Smooth muscle cell (in vitro differentiated cells): ENCODE measurements at regions not wholly inside any gene's neighbourhood (a gene's known extent, or its start where the extent isn't known, plus 50 kb on each side); places are given as distances from the start of the nearest gene placed in this dataset.
A peak's percentile ranks its signal among the peaks of the same experiment; 100 is the strongest.

Source experiments
- DNase-seq: peaks from one replicate; lab custom pipeline; 2025; ENCODE audit not compliant: unreplicated experiment; lab: John Stamatoyannopoulos, UW
- H2AFZ ChIP-seq: fragments of 200-600 bp; sonication (generic); 2 replicates; pipeline ENCODE4 v1.6.0; 2016; ENCODE audit warnings: antibody characterized with exemption, low read depth, mild to moderate bottlenecking
- H3F3A ChIP-seq: fragments of 200-600 bp; sonication (generic); 2 replicates; pipeline ENCODE4 v1.6.0; 2017; ENCODE audit warnings: antibody characterized with exemption, low read depth
- H3K27ac ChIP-seq: fragments of 200-600 bp; sonication (generic); 2 replicates; pipeline ENCODE4 v1.5.1; 2016; ENCODE audit warnings: low read depth, mild to moderate bottlenecking
- H3K27me3 ChIP-seq: fragments of 200-600 bp; sonication (generic); 2 replicates; pipeline ENCODE4 v1.6.1; 2016; ENCODE audit warnings: low read depth, mild to moderate bottlenecking
- H3K36me3 ChIP-seq: fragments of 200-600 bp; sonication (generic); 2 replicates; pipeline ENCODE4 v1.5.1; 2016; ENCODE audit warnings: low read depth
- H3K4me1 ChIP-seq: fragments of 200-600 bp; sonication (generic); 2 replicates; pipeline ENCODE4 v1.5.1; 2016; ENCODE audit warnings: low read depth
- H3K4me2 ChIP-seq: fragments of 200-600 bp; sonication (generic); 2 replicates; pipeline ENCODE4 v1.6.0; 2016; ENCODE audit warnings: mild to moderate bottlenecking
- H3K4me3 ChIP-seq: fragments of 200-600 bp; sonication (generic); 2 replicates; pipeline ENCODE4 v1.5.1; 2016; ENCODE audit warnings: mild to moderate bottlenecking
- H3K79me2 ChIP-seq: fragments of 200-600 bp; sonication (generic); 2 replicates; pipeline ENCODE4 v1.6.0; 2016; ENCODE audit warnings: low read depth, mild to moderate bottlenecking
- H3K9ac ChIP-seq: fragments of 200-600 bp; sonication (generic); 2 replicates; pipeline ENCODE4 v1.6.0; 2016; ENCODE audit warnings: low read depth
- H3K9me3 ChIP-seq: fragments of 200-600 bp; sonication (generic); replicated peaks from 2 replicates; pipeline ENCODE4 v1.5.1; 2016; ENCODE audit warnings: low read depth
- H4K20me1 ChIP-seq: fragments of 200-600 bp; sonication (generic); 2 replicates; pipeline ENCODE4 v1.6.0; 2016; ENCODE audit warnings: low read depth
- WGBS: methylation state at CpG from one replicate; pipeline ENCODE4 v1.1.7; 2016; ENCODE audit warnings: low lambda C conversion rate; 5-methylcytosine and 5-hydroxymethylcytosine counted together
- TF ChIP-seq, protein P1 (sequence below): fragments of 200-600 bp; sonication (generic); IDR thresholded peaks from 2 replicates; pipeline ENCODE4 v1.5.1; 2017; ENCODE audit warnings: borderline replicate concordance, mild to moderate bottlenecking, antibody characterized with exemption; ENCODE audit not compliant: insufficient read depth, poor library complexity, severe bottlenecking

DNA sequence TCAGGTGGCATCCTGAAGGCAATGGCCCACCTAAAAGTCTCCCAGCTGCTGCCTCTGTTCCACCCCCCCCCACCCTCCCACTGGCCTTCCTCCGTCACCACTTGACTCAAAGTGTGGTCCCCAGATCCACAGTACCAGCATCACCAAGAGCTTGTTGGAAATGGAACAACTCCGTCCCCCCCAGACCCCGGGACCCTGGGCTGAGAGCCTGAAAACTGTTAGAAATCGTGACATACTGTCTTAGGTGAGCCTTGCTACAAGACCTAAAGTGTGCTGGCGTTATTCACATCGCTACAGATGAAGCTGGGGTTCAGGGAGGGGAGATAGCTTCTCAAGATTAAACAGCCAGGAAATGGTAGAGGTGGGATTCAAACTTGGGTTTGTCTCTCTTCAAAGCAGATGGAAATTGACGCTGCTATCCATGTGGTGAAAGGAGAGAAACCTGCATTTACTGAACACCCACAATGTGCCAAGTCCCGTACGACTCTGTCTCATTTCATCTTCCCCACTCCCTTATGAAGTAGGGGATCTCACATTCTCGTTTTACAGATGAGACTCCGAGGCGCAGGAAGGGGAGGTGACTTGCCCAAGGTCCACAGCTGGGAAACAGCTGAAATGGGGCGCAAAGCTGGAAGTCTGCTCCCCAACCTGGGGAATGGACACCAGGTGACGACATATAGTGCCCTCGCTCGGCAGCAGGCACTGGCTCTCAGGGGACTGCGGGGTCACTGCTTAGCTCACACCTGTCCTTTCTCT lies 52.8 kb upstream of the IFFO2 start:
- WGBS = 91% methylated on average over 17 of the region's 17 CpGs

DNA sequence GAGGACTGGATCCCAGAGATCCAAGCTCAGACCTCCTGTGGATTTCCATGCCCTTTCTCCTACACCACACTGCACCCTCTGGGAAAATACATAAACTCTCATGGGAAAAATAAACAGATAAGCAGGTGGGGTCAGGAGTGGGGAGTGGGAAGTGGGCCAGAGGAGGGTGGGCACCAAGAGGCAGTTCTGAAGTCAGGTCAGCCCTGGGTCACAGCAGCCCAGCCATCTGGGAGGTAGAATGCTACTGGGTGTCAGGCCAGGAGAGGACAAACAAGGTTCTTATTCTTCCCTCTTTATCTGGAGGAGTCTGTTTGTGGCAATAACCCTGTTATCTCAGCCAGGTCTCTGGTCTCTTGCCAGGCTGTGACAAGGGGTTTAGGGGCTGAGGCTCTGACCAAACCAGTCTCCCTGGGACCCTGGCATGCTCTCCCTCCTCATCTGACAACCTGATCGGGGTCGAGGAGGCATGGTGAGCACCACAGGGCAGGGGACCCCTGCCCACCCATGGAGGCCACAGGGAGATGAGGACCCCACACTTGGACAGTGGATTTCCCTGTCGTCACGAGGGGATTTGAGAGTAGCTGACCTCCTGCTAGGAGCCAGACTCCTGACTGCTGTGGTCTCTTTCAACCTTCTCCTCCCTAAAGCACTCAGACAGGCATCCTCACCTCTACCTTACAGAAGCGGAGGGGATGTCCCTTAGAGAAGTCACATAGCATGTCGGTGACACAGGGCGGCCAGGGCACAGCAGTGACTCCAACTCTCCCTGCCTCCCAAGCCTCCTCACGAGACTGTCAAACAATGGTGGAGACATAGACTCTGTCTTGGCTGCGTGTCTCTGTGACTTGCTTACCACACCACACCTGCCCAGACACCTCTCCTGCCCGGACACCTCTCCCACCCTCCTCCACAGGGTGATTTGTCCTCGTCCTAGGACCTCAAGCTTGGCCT lies 51.3 kb upstream of the IFFO2 start:
- WGBS = 87% methylated on average over 11 of the region's 11 CpGs
- Histone ChIP-seq H3K9me3 (no peaks in the 10 kb centered on the region), H2AFZ (no peak overlapping the region), H3K4me2 (no peak overlapping the region), H3K36me3 (no peaks in the 10 kb centered on the region), H3K4me3 (no peak overlapping the region), H3K9ac (no peak overlapping the region), H3K4me1 (peaks cover 16% of the 10 kb centered on the region), H4K20me1 (no peaks in the 10 kb centered on the region), H3K27ac (no peak overlapping the region), H3K27me3 (no peaks in the 10 kb centered on the region), H3K79me2 (no peaks in the 10 kb centered on the region), H3F3A (peaks cover 6% of the 10 kb centered on the region)
- DNase-seq = no peak
- TF ChIP-seq, protein P1, sequence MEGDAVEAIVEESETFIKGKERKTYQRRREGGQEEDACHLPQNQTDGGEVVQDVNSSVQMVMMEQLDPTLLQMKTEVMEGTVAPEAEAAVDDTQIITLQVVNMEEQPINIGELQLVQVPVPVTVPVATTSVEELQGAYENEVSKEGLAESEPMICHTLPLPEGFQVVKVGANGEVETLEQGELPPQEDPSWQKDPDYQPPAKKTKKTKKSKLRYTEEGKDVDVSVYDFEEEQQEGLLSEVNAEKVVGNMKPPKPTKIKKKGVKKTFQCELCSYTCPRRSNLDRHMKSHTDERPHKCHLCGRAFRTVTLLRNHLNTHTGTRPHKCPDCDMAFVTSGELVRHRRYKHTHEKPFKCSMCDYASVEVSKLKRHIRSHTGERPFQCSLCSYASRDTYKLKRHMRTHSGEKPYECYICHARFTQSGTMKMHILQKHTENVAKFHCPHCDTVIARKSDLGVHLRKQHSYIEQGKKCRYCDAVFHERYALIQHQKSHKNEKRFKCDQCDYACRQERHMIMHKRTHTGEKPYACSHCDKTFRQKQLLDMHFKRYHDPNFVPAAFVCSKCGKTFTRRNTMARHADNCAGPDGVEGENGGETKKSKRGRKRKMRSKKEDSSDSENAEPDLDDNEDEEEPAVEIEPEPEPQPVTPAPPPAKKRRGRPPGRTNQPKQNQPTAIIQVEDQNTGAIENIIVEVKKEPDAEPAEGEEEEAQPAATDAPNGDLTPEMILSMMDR = no peak

More for the DNA sequence above, 52.8 kb upstream of the IFFO2 start:
- H3K9ac ChIP-seq = no peak overlapping the region
- H3K4me1 ChIP-seq = peaks cover 17% of the 10 kb centered on the region
- peak overlapping the region; percentile 89 for H3K27ac ChIP-seq
- no peaks in the 10 kb centered on the region for H3K36me3 ChIP-seq
- no peak for DNase-seq
- no peaks in the 10 kb centered on the region for H3K79me2 ChIP-seq
- TF ChIP-seq, protein P1 = no peak
- no peaks in the 10 kb centered on the region for H3K9me3 ChIP-seq
- peaks cover 9% of the 10 kb centered on the region for H3F3A ChIP-seq
- no peaks in the 10 kb centered on the region for H4K20me1 ChIP-seq
- H3K4me2 ChIP-seq = no peak overlapping the region
- H3K27me3 ChIP-seq = no peaks in the 10 kb centered on the region
- H2AFZ ChIP-seq = no peak overlapping the region
- no peak overlapping the region for H3K4me3 ChIP-seq

DNA sequence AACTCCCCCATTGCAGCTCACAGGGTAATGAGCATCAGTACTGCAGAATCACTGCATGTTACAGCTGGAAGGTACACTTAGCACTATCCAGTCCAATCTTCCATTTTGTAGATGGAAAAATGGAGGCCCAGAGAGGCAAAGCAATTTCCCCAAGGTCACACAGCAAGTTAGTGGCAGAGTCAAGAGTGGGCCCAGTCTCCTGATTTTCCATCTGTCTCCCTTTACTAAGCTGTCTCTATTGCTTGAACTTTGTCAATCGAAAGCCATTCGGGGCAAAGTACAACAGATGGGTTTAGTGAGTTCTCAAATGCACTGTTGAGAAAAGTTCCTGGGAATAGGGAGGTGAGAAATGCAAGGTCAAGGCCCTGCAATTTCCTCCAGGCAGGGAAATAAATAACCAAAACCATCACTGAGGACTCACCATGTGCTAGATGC lies 50.4 kb upstream of the IFFO2 start:
- Histone ChIP-seq H3K27ac (no peak overlapping the region), H3K4me1 (peaks cover 7% of the 10 kb centered on the region), H3K79me2 (no peaks in the 10 kb centered on the region), H2AFZ (no peak overlapping the region), H3K36me3 (no peaks in the 10 kb centered on the region), H3K4me3 (no peak overlapping the region), H3K4me2 (no peak overlapping the region), H3K9ac (no peak overlapping the region), H3K9me3 (no peaks in the 10 kb centered on the region), H3K27me3 (no peaks in the 10 kb centered on the region), H3F3A (no peaks in the 10 kb centered on the region), H4K20me1 (no peaks in the 10 kb centered on the region)
- 98% methylated on average over 2 of the region's 2 CpGs for WGBS
- DNase-seq = no peak
- TF ChIP-seq, protein P1 = no peak
